NCI-H446 treated with DMSO at 0.1 percent for 48 hours (cell line): ENCODE measurements at regions not wholly inside any gene's neighbourhood (a gene's known extent, or its start where the extent isn't known, plus 50 kb on each side); places are given as distances from the start of the nearest gene placed in this dataset.

Experiments used
- DNase-seq: peaks from one replicate; lab custom pipeline; 2025; lab: John Stamatoyannopoulos, UW

- DNase-seq = no peak
Observed at GRCh38 chr4:3831529-3832150, 65.5 kb downstream of the ADRA2C start.

- no peak for DNase-seq
Observed at GRCh38 chr4:3832536-3833220, 66.5 kb downstream of the ADRA2C start.

- no peak for DNase-seq
Observed at GRCh38 chr4:3833326-3833989, 67.3 kb downstream of the ADRA2C start.

- no peak for DNase-seq
Observed at GRCh38 chr4:3834186-3834662, 68.0 kb downstream of the ADRA2C start.

- no peak for DNase-seq
Observed at GRCh38 chr4:3834663-3835521, 68.7 kb downstream of the ADRA2C start.

- no peak for DNase-seq
Observed at GRCh38 chr4:3835527-3836405, 69.6 kb downstream of the ADRA2C start.

GRCh38 chr4:3836406-3836755 lies 70.2 kb downstream of the ADRA2C start:
- DNase-seq = no peak

- no peak for DNase-seq
Observed at GRCh38 chr4:3836756-3837601, 70.8 kb downstream of the ADRA2C start.

GRCh38 chr4:3838437-3839380 lies 72.5 kb downstream of the ADRA2C start:
- no peak for DNase-seq

GRCh38 chr4:3845094-3845743 lies 79.0 kb downstream of the ADRA2C start:
- DNase-seq = no peak

GRCh38 chr4:3845744-3846429 lies 79.7 kb downstream of the ADRA2C start:
- no peak for DNase-seq

GRCh38 chr4:3847211-3847940 lies 81.2 kb downstream of the ADRA2C start:
- DNase-seq = no peak

- no peak for DNase-seq
Observed at GRCh38 chr4:3848323-3848722, 82.1 kb downstream of the ADRA2C start.

GRCh38 chr4:3849140-3849539 lies 83.0 kb downstream of the ADRA2C start:
- DNase-seq = no peak

GRCh38 chr4:3850128-3850527 lies 83.9 kb downstream of the ADRA2C start:
- DNase-seq = no peak

- no peak for DNase-seq
Observed at GRCh38 chr4:3851211-3851610, 85.0 kb downstream of the ADRA2C start.

- no peak for DNase-seq
Observed at GRCh38 chr4:3851881-3852280, 85.7 kb downstream of the ADRA2C start.
